HepG2 (cell line): ENCODE measurements at regions not wholly inside any gene's neighbourhood (a gene's known extent, or its start where the extent isn't known, plus 50 kb on each side); places are given as distances from the start of the nearest gene placed in this dataset.

Experiments
- AGO1 ChIP-seq: fragments of 200-400 bp; formaldehyde crosslinking; IDR thresholded peaks from 2 replicates; pipeline ENCODE4 v1.6.1; 2017; ENCODE audit warnings: mild to moderate bottlenecking, low read depth, low read length, moderate library complexity; ENCODE audit not compliant: poor library complexity, severe bottlenecking
- DR1 ChIP-seq: sonication (generic); formaldehyde crosslinking; IDR thresholded peaks from 2 replicates; pipeline ENCODE4 v1.8.0; 2021; ENCODE audit warnings: mild to moderate bottlenecking, missing genetic modification reagents, inconsistent platforms
- EED ChIP-seq: sonication (generic); formaldehyde crosslinking; IDR thresholded peaks from 2 replicates; pipeline ENCODE4 v1.5.0; 2020; ENCODE audit warnings: mild to moderate bottlenecking, missing genetic modification reagents
- KDM2A ChIP-seq: sonication (generic); formaldehyde crosslinking; IDR thresholded peaks from 2 replicates; pipeline ENCODE4 v1.4.0; 2020; ENCODE audit warnings: low read depth, missing genetic modification reagents, borderline replicate concordance
- KDM6A ChIP-seq: IDR thresholded peaks from 2 replicates; pipeline ENCODE4 v1.6.1; 2016; ENCODE audit warnings: low read depth
- MTF1 ChIP-seq: sonication (generic); formaldehyde crosslinking; IDR thresholded peaks from 2 replicates; pipeline ENCODE4 v1.5.0; 2020; ENCODE audit warnings: missing genetic modification reagents
- RFXANK ChIP-seq: IDR thresholded peaks from 2 replicates; pipeline ENCODE4 v1.6.1; 2016
- RXRA ChIP-seq: sonication (generic); formaldehyde crosslinking; IDR thresholded peaks from 2 replicates; pipeline ENCODE4 v1.5.1; 2020; ENCODE audit warnings: missing genetic modification reagents
- SIN3B ChIP-seq: fragments of 150-350 bp; IDR thresholded peaks from 2 replicates; pipeline ENCODE4 v1.6.1; 2014; ENCODE audit warnings: low read length
- TGIF2 ChIP-seq: IDR thresholded peaks from 2 replicates; pipeline ENCODE4 v1.6.1; 2016; ENCODE audit warnings: control low read depth, missing compliant biosample characterization
- ZNF121 ChIP-seq: sonication (generic); formaldehyde crosslinking; IDR thresholded peaks from 2 replicates; pipeline ENCODE4 v1.5.0; 2020; ENCODE audit warnings: mild to moderate bottlenecking, missing genetic modification reagents
- ZSCAN12 ChIP-seq: sonication (generic); formaldehyde crosslinking; IDR thresholded peaks from 2 replicates; pipeline ENCODE4 v1.9.0; 2021; ENCODE audit warnings: mild to moderate bottlenecking, missing genetic modification reagents
- TF ChIP-seq, protein P1 (sequence below), 2 experiments: sonication (generic) in 1 of 2; formaldehyde crosslinking in 1 of 2; IDR thresholded peaks; 2 replicates each; pipeline versions ENCODE4 v1.4.0 to v1.6.1; 2016 to 2020; ENCODE audit warnings: borderline replicate concordance in 1 of 2, low read depth in 1 of 2, mild to moderate bottlenecking in 1 of 2, missing genetic modification reagents in 1 of 2
- TF ChIP-seq, protein P2 (sequence below): sonication (generic); formaldehyde crosslinking; IDR thresholded peaks from 2 replicates; pipeline ENCODE4 v1.4.0; 2020; ENCODE audit warnings: mild to moderate bottlenecking, missing genetic modification reagents
- TF ChIP-seq, protein P3 (sequence below): sonication (generic); formaldehyde crosslinking; IDR thresholded peaks from 2 replicates; pipeline ENCODE4 v1.5.1; 2020; ENCODE audit warnings: mild to moderate bottlenecking, missing genetic modification reagents, moderate library complexity
- TF ChIP-seq, protein P4 (sequence below): sonication (generic); formaldehyde crosslinking; IDR thresholded peaks from 2 replicates; pipeline ENCODE4 v1.4.0; 2020; ENCODE audit warnings: mild to moderate bottlenecking, missing genetic modification reagents, borderline replicate concordance

DNA sequence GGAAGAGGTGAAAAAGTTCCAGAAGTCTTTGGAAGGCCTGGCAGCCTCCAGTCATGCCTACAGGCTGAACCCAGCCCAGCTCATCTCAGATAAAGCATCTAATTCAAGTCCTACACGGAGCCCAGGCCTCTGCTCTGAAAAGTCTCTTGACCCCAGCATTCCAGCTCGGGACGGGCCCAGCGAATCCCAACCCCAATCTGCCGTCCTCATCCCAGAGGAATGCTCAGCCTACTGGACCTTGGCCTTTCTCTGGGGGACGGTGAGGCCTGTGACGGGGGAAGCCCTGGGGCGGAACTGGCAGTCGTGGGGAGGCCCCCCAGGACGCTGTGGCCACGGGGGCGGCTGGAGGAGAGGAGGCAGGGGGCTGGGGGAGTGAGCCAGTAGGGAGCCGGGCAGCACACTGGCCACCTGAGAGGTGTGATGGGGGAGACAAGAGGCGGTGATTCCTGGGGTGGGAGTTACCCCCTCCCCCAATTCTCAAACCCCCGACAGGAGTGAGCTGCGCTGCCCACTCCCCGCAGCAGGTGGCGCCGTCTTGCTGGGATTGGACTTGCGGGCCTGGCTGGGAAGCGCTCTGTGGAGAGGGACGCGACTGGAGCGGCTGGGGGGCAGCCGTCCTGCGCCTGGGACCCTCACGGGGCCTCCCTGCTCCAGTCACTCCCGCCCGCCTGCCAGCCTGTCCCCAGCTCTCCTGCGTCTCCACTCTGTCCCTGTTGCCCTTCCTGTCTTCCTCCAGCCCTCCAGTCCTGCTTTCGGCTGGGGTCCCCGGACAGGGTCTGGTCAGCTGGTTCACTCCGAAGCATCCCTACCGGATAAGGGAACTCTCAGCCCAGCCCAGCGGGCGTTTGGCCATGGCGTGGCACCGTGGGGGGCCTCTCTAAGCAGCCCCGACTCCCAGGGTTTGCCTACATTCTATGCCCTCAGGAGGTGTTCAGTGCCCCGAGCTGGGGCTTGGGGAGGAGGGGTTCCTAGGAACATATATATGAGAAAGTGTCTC lies 182.6 kb upstream of the HAAO start (continued):
- TF ChIP-seq, protein P1, sequence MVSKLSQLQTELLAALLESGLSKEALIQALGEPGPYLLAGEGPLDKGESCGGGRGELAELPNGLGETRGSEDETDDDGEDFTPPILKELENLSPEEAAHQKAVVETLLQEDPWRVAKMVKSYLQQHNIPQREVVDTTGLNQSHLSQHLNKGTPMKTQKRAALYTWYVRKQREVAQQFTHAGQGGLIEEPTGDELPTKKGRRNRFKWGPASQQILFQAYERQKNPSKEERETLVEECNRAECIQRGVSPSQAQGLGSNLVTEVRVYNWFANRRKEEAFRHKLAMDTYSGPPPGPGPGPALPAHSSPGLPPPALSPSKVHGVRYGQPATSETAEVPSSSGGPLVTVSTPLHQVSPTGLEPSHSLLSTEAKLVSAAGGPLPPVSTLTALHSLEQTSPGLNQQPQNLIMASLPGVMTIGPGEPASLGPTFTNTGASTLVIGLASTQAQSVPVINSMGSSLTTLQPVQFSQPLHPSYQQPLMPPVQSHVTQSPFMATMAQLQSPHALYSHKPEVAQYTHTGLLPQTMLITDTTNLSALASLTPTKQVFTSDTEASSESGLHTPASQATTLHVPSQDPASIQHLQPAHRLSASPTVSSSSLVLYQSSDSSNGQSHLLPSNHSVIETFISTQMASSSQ (IDR thresholded peaks at IDR 0.05; ENCODE audit: low read depth) = peak; percentile 71
- TF ChIP-seq, protein P1 (CRISPR knock-in tag; IDR thresholded peaks at IDR 0.05; ENCODE audit: borderline replicate concordance) = peak; percentile 97
- peak; percentile 78; the same call in 1 of the 2 replicates for TF ChIP-seq TGIF2 (CRISPR knock-in tag)
- TF ChIP-seq, protein P2, sequence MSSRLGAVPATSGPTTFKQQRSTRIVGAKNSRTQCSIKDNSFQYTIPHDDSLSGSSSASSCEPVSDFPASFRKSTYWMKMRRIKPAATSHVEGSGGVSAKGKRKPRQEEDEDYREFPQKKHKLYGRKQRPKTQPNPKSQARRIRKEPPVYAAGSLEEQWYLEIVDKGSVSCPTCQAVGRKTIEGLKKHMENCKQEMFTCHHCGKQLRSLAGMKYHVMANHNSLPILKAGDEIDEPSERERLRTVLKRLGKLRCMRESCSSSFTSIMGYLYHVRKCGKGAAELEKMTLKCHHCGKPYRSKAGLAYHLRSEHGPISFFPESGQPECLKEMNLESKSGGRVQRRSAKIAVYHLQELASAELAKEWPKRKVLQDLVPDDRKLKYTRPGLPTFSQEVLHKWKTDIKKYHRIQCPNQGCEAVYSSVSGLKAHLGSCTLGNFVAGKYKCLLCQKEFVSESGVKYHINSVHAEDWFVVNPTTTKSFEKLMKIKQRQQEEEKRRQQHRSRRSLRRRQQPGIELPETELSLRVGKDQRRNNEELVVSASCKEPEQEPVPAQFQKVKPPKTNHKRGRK (CRISPR knock-in tag) = no peak
- TF ChIP-seq RFXANK (CRISPR knock-in tag) = no peak
- 0 out of 2 replicates have a peak, but pooled peaks have one; percentile 47 for TF ChIP-seq DR1
- peak; percentile 73; the same call in 1 of the 2 replicates for TF ChIP-seq EED (CRISPR knock-in tag)
- TF ChIP-seq, protein P3, sequence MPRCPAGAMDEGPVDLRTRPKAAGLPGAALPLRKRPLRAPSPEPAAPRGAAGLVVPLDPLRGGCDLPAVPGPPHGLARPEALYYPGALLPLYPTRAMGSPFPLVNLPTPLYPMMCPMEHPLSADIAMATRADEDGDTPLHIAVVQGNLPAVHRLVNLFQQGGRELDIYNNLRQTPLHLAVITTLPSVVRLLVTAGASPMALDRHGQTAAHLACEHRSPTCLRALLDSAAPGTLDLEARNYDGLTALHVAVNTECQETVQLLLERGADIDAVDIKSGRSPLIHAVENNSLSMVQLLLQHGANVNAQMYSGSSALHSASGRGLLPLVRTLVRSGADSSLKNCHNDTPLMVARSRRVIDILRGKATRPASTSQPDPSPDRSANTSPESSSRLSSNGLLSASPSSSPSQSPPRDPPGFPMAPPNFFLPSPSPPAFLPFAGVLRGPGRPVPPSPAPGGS (CRISPR knock-in tag) = peak; percentile 93
- peak; percentile 98 for TF ChIP-seq KDM6A (CRISPR knock-in tag)
- peak; percentile 94 for TF ChIP-seq ZNF121 (CRISPR knock-in tag)
- no peak for TF ChIP-seq SIN3B
- peak; percentile 63 for TF ChIP-seq AGO1
- TF ChIP-seq RXRA = peak; percentile 92
- peak; percentile 92 for TF ChIP-seq KDM2A
- TF ChIP-seq, protein P4, sequence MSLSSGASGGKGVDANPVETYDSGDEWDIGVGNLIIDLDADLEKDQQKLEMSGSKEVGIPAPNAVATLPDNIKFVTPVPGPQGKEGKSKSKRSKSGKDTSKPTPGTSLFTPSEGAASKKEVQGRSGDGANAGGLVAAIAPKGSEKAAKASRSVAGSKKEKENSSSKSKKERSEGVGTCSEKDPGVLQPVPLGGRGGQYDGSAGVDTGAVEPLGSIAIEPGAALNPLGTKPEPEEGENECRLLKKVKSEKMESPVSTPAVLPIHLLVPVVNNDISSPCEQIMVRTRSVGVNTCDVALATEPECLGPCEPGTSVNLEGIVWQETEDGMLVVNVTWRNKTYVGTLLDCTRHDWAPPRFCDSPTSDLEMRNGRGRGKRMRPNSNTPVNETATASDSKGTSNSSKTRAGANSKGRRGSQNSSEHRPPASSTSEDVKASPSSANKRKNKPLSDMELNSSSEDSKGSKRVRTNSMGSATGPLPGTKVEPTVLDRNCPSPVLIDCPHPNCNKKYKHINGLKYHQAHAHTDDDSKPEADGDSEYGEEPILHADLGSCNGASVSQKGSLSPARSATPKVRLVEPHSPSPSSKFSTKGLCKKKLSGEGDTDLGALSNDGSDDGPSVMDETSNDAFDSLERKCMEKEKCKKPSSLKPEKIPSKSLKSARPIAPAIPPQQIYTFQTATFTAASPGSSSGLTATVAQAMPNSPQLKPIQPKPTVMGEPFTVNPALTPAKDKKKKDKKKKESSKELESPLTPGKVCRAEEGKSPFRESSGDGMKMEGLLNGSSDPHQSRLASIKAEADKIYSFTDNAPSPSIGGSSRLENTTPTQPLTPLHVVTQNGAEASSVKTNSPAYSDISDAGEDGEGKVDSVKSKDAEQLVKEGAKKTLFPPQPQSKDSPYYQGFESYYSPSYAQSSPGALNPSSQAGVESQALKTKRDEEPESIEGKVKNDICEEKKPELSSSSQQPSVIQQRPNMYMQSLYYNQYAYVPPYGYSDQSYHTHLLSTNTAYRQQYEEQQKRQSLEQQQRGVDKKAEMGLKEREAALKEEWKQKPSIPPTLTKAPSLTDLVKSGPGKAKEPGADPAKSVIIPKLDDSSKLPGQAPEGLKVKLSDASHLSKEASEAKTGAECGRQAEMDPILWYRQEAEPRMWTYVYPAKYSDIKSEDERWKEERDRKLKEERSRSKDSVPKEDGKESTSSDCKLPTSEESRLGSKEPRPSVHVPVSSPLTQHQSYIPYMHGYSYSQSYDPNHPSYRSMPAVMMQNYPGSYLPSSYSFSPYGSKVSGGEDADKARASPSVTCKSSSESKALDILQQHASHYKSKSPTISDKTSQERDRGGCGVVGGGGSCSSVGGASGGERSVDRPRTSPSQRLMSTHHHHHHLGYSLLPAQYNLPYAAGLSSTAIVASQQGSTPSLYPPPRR = peak; percentile 92
- TF ChIP-seq ZSCAN12 (CRISPR knock-in tag) = no peak; the same call in 1 of the 2 replicates
- TF ChIP-seq MTF1 (CRISPR knock-in tag) = no peak
